OCI-LY7 (cell line): ENCODE measurements at regions not wholly inside any gene's neighbourhood (a gene's known extent, or its start where the extent isn't known, plus 50 kb on each side); places are given as distances from the start of the nearest gene placed in this dataset.
"Not testable (repeated sequence)": the region's sequence is repeated elsewhere in the genome, so short reads cannot be mapped to it uniquely, and the experiment has no call there.

ENCODE experiments used
- BruUV-seq: library from RNA; stranded (reverse); fragments of 400-500 nt; replicated peaks from 2 replicates; lab custom pipeline; 2021; lab: Mats Ljungman, UMichigan
- CTCF ChIA-PET: fragments of 300-600 bp; sonication (Branson Sonifier 250); formaldehyde crosslinking; loops from one replicate; lab custom pipeline; 2022; ENCODE audit warnings: antibody characterized with exemption; ENCODE audit not compliant: unreplicated experiment; lab: Charles Lee
- POLR2A ChIA-PET: fragments of 300-600 bp; sonication (Branson Sonifier 250); formaldehyde crosslinking; loops from one replicate; lab custom pipeline; 2022; ENCODE audit warnings: antibody characterized with exemption; lab: Charles Lee
- DNase-seq: peaks from one replicate; pipeline ENCODE4 v3.0.0-alpha.2; 2015; ENCODE audit warnings: low spot score
- H2AFZ ChIP-seq: fragments of 200-600 bp; sonication (generic), shearing (Covaris generic); 2 replicates; pipeline ENCODE4 v1.6.1; 2014; ENCODE audit warnings: mild to moderate bottlenecking, antibody characterized with exemption, low read length, moderate library complexity
- H3K27ac ChIP-seq: fragments of 200-600 bp; sonication (generic); 2 replicates; pipeline ENCODE4 v1.5.1; 2014; ENCODE audit warnings: mixed run types, low read depth, mild to moderate bottlenecking, moderate library complexity, low read length, inconsistent platforms; ENCODE audit not compliant: poor library complexity, severe bottlenecking
- H3K36me3 ChIP-seq: fragments of 200-600 bp; sonication (generic); 2 replicates; pipeline ENCODE4 v1.6.1; 2014; ENCODE audit warnings: mild to moderate bottlenecking, antibody characterized with exemption, low read length, moderate library complexity, mixed read lengths; ENCODE audit not compliant: insufficient read depth
- H3K4me1 ChIP-seq: fragments of 200-600 bp; sonication (generic); 2 replicates; pipeline ENCODE4 v1.5.1; 2014; ENCODE audit warnings: mild to moderate bottlenecking, low read length; ENCODE audit not compliant: insufficient read depth, poor library complexity, severe bottlenecking
- H3K4me2 ChIP-seq: fragments of 200-600 bp; sonication (generic); 2 replicates; pipeline ENCODE4 v1.6.1; 2014; ENCODE audit warnings: mild to moderate bottlenecking, low read length
- H3K4me3 ChIP-seq: fragments of 200-600 bp; sonication (generic); 2 replicates; pipeline ENCODE4 v1.5.1; 2014; ENCODE audit warnings: mild to moderate bottlenecking, low read depth, low read length; ENCODE audit not compliant: poor library complexity, severe bottlenecking
- H3K79me2 ChIP-seq: fragments of 200-600 bp; sonication (generic); 2 replicates; pipeline ENCODE4 v1.6.1; 2016; ENCODE audit warnings: low read depth, mild to moderate bottlenecking, low read length, moderate library complexity, mixed read lengths; ENCODE audit not compliant: insufficient read depth
- H3K9me2 ChIP-seq: fragments of 200-600 bp; sonication (generic); 2 replicates; pipeline ENCODE4 v1.6.1; 2016; ENCODE audit warnings: mild to moderate bottlenecking, low read length, mixed read lengths; ENCODE audit not compliant: insufficient read depth
- H3K9me3 ChIP-seq: fragments of 200-600 bp; sonication (generic); 2 replicates; pipeline ENCODE4 v1.6.1; 2014; ENCODE audit warnings: mild to moderate bottlenecking, mixed run types, low read length, mixed read lengths
- H4K20me1 ChIP-seq: fragments of 200-600 bp; sonication (generic); 2 replicates; pipeline ENCODE4 v1.6.1; 2014; ENCODE audit warnings: mild to moderate bottlenecking, antibody characterized with exemption, low read length, moderate library complexity, mixed read lengths; ENCODE audit not compliant: insufficient read depth
- CTCF ChIP-seq: fragments of 200-600 bp; sonication (generic); conservative IDR thresholded peaks from 2 replicates; pipeline ENCODE4 v1.5.1; 2014; ENCODE audit warnings: mild to moderate bottlenecking, antibody characterized with exemption, low read length, moderate library complexity, mixed read lengths
- EZH2phosphoT487 ChIP-seq: fragments of 200-600 bp; sonication (generic); IDR thresholded peaks from 2 replicates; pipeline ENCODE4 v1.6.1; 2018; ENCODE audit warnings: low read depth, borderline replicate concordance, mild to moderate bottlenecking, mixed run types, antibody characterized with exemption, low read length, moderate library complexity, mixed read lengths
- intact Hi-C: fragments of 100-400 bp; cut with micrococcal nuclease; formaldehyde crosslinking; loops from one replicate; pipeline ENCODE4 v1.10.0; 2022; ENCODE audit not compliant: unreplicated experiment

DNA sequence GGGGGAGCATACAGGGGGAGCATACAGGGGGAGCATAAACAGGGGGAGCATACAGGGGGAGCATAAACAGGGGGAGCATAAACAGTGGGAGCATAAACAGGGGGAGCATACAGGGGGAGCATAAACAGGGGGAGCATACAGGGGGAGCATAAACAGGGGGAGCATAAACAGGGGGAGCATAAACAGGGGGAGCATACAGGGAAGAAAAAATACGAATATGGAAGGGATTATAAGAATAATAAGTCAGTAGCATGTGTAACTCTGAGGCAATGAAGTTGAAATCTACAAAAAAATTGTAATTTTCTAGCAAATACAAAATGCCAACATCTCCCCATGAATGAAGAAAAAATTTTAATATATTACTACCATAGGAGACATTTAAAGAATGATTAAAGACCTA, 101.3 kb upstream of the FOXQ1 start:
- H2AFZ ChIP-seq, H4K20me1 ChIP-seq, H3K36me3 ChIP-seq, BruUV-seq, H3K4me3 ChIP-seq, H3K79me2 ChIP-seq, H3K4me1 ChIP-seq, CTCF ChIA-PET, H3K9me2 ChIP-seq, H3K27ac ChIP-seq, DNase-seq, H3K4me2 ChIP-seq, H3K9me3 ChIP-seq, POLR2A ChIA-PET, intact Hi-C loops: not testable (repeated sequence)

GRCh38 chr6:1208876-1209275, 103.0 kb upstream of the FOXQ1 start:
- no peak overlapping the region for H3K4me3 ChIP-seq
- no peak overlapping the region for H2AFZ ChIP-seq
- no peaks in the 10 kb centered on the region for H4K20me1 ChIP-seq
- ChIA-PET CTCF (no interaction called here), POLR2A (no interaction called here)
- no peak overlapping the region for H3K27ac ChIP-seq
- H3K4me2 ChIP-seq: no peak overlapping the region
- H3K9me2 ChIP-seq: no peaks in the 10 kb centered on the region
- no TSS peak for BruUV-seq
- H3K36me3 ChIP-seq: no peaks in the 10 kb centered on the region
- H3K4me1 ChIP-seq: no peaks in the 10 kb centered on the region
- no peaks in the 10 kb centered on the region for H3K9me3 ChIP-seq
- intact Hi-C loops: no loop called here
- no peaks in the 10 kb centered on the region for H3K79me2 ChIP-seq
- DNase-seq: no peak
- TF ChIP-seq EZH2phosphoT487 (no peak), CTCF (no peak)

- CTCF ChIA-PET: no interaction called here
- intact Hi-C loops: no loop called here
- Histone ChIP-seq H3K27ac (no peak overlapping the region), H3K4me1 (no peaks in the 10 kb centered on the region), H3K4me2 (no peak overlapping the region), H2AFZ (no peak overlapping the region), H3K79me2 (no peaks in the 10 kb centered on the region), H3K9me3 (no peaks in the 10 kb centered on the region), H3K4me3 (no peak overlapping the region), H4K20me1 (no peaks in the 10 kb centered on the region), H3K9me2 (no peaks in the 10 kb centered on the region), H3K36me3 (no peaks in the 10 kb centered on the region)
- no TSS peak for BruUV-seq
- TF ChIP-seq CTCF (no peak), EZH2phosphoT487 (no peak)
- no peak for DNase-seq
- POLR2A ChIA-PET: no interaction called here
Observed at GRCh38 chr6:1203546-1203945, 108.4 kb upstream of the FOXQ1 start.
